Occipital lobe (tissue), 1 donor: ENCODE measurements at regions not wholly inside any gene's neighbourhood (a gene's known extent, or its start where the extent isn't known, plus 50 kb on each side); places are given as distances from the start of the nearest gene placed in this dataset.

ENCODE experiments used
- DNase-seq: peaks from one replicate; lab custom pipeline; 2025; lab: John Stamatoyannopoulos, UW

DNA sequence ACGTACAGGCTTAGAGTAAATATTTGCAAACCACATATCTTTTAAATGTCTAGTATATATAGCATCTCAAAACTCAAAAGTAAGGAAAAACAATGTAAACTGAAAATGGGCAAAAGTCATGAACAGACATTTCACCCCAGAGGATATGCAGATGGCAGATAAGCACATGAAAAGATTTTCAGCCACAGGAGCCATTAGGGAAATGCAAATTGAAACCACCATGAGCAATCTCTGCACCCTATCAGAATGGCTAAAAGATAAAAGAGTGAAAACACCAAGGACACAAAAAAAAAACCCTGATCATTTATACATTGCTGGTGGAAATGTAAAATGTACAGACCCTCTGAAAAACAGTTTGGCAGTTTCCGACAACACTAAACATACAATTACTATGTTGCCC, 292.7 kb downstream of the ZNF516 start:
- no peak for DNase-seq

DNA sequence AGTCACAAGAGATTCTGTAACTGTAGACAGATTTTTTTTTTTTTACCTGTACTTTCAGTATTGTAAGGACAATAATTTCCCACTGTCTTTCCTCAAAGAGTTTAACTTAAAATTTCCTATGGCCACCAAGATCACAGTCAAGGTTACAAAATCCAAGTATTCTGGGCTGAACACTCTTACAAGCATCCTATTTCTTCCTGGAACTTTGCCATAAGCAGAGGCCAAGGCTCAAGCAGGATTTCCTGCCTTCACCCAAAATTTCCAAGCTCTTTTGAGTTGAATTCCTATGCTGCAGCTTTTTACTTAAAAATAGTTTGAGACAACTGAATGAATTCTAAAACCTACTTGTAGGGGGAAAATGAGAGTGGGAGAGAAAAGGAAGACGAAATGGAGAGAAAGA, 299.4 kb downstream of the ZNF516 start:
- DNase-seq: no peak

DNA sequence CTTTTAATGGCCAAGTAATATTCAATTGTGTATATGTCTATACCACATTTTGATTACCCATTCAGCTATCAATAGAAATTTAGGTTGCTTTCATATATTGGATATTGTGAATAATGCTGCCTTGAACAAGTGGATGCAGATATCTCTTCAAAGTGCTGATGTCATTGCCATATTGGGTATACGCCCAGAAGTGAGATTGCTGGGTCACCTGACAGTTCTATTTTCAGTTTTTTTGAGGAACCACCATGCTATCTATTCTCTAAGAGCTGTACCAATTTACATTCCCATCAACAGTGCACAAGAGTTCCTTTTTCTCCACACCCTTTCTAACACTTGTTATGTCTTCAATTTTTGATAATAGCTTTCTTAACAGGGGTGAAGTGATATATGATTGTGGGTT, 306.9 kb downstream of the ZNF516 start:
- no peak for DNase-seq

DNA sequence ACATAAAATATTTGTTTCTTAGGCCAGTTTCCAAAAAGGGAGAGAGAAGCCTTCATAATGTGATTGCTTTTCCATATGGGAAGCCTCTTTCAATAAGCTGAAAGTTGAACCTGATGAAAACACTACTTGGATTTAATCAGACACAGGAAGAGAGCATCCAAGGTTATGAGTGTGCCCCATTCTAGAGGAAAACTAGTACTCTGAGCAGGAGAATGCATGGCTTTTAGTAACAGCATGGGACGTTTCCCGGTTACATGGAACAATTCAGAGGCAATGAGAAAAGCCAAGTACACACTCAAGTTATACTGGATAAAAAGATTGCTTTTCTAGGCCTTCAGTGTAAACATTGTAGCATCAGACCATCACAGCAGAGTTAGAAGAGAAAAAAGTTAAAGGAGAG, 315.8 kb downstream of the ZNF516 start:
- no peak for DNase-seq

DNA sequence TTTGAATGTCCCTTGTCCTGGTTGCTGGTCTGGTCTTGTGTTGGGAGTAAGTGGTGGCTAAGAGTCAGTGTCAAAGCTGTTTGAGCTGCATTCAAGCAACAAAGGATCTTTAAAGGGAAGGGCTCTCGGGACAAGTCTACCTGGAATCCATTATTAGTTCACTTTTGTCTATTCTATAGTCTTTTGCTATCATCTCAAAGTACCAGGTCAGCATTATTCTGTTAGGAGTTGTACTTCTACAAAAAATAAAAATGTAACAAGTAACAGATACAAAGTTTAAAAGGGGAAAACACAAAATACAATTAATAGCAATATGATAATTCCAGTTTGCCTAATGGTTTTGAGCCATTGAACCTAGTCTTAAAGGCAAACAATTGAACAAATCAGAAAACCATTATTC, 317.9 kb downstream of the ZNF516 start:
- DNase-seq: no peak

DNA sequence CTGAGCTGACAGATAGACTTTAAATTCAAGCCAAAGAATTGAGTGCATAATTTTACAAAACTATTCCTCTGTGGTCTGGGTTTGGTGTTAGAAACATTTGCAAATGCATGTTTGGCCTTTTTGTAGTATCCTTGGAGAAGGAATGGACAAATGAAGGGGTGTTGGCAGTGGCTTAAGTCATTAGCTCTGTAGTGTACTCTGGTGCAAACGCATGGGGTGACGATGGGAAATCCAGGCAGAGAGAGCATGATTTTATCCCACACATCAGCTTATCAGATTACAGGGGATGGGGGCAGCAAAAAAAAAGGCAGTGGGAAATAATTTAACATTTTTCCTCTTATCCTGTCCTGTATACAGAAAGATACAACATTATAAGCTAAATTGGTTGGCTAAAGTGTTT, 320.6 kb downstream of the ZNF516 start:
- DNase-seq: no peak

DNA sequence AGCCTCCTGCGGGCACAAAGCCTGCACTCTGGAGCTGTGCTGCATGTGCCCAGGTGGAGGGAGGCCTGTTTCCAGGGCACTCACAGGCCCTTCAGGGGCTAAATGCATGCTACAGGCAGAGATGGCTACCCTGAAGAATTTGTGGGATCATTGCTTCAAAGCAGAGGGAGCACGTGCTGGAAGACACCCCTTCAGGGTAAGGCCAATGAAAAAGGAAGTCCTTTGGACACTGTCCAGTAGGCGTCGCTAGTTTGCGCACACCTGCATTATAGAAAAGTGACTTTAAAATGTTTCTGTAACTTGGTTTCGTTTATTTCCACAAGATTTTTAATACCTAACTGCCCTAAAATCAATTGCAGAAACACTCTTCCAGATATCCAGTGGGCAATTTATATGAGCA, 325.3 kb downstream of the ZNF516 start:
- DNase-seq: no peak

DNA sequence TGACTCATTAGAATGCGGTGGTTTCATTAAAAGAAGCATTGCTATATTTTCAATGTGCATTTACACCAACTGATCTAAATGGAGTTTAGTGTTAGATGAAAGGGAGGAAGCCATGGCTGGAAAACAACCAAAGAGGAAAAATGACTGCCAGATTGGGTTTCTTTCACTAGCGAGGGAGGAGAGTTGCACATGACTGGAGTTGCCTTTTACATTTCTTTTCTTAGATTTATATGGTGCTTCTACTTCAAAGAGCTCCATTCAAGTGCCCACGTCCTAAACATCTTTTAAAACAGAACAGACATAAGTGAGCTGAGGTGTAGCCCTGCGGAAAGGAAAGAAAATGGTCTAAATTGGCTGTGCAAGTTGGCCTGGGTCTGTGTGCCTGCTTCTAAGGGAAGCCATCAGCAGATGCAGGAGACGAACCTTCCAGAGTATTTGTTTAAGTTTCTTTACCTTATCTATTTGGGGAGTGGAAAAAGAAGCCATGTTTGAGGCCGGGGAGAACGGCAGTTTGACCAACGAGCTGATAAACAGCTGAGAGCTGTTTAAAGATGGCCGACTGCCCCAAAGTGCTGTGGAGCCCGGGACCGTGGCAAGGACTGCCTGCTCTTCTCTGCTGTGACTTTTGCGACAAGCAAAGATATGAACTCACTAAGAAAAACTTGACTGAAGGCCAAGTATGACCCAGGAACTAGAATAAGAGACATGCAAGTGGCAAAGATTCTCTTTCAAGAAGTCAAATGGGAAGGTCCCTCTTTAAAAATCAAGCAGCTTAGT, 327.0 kb downstream of the ZNF516 start:
- no peak for DNase-seq

DNA sequence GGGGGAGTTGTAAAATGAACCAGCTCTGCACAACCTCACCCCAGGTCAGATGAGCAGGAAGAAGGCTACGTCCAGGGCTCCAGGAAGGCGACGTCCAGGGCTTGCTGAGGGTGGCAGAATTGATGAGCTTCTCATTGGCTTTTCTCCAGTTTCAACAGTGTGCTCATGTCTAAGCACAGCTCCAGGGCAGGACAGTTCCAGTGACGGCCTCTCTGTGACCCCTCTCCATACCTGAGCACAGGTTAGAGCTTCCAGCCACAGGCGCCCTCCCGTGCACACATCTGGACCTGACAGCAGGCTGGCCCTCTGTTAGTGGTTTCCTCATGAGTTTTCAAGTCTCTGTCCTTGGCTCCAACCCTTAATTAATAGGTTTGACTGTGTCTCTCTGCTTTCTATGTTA, 327.6 kb downstream of the ZNF516 start:
- no peak for DNase-seq

DNA sequence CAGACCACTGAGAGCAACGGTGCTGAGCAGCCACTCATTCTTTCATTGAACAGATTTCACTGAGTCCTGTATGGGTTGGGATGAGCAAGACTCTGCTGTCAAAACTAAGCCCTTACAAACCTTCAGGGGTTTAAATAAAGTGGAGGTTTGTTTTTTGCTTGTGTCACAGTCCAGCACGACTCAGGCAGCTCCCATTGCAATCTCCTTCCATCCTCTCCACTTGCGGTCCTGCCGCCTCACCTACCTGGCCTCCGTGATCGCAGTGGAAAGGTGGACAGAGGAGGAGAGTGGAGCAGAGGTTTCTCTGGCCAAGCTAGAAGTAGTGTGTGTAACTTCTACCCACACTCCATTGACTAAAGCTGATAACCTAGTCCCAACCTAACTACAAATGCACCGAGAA, 332.2 kb downstream of the ZNF516 start:
- DNase-seq: no peak

DNA sequence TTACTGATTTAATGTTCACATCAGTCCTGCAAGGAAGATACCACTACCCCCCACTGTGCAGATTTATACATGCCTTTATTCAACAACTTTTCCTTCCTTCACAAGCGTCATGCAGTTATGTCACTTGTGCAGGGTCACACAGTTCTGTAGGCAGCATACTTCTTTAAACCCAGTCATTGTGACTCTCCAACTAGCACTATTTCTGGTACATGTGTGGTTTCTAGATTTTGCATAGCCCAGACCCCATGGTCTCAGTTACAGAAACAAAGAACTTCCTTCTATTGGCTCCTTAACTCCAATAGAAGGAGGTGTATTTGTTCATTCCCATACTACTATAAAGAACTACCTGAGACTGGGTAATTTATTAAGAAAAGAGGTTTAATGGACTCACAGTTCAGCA, 333.1 kb downstream of the ZNF516 start:
- DNase-seq: no peak

DNA sequence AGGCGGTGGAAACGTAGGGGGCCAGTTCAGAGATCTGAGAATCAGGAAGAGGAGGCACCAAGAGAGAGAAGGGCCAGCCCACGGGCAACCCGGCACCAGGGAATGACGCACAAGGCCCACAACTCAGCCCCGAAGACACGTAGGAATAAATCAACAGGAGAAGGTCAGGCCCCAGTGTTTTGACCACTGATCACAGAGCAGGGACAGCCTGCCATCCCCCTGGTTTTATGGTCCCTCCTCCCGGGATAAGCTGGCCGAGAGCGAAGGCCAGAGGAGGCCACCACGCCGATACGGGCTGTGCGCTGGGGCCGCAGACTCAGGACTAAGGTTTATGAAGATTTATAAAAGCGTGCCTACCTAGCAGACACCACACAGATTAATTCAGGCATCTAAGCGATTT, 341.4 kb downstream of the ZNF516 start:
- DNase-seq: no peak

DNA sequence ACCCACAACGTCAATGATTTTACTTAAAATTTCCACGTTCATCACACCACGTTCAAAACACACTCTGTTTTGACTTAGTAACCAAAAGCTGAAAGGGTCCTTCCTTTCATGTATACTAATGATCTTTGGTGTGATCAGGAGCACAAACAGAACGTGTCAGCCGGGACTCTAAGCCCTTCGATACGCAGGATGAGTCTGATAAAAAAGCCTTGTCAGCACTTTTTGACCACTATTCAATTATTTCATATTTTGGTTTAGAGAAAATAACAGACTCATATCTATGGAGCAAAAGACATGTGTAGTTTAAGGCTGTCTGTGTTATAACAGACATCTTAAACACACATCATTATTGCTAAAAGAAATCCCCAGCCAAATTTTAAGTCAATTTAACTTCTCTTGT, 345.3 kb downstream of the ZNF516 start:
- DNase-seq: no peak

DNA sequence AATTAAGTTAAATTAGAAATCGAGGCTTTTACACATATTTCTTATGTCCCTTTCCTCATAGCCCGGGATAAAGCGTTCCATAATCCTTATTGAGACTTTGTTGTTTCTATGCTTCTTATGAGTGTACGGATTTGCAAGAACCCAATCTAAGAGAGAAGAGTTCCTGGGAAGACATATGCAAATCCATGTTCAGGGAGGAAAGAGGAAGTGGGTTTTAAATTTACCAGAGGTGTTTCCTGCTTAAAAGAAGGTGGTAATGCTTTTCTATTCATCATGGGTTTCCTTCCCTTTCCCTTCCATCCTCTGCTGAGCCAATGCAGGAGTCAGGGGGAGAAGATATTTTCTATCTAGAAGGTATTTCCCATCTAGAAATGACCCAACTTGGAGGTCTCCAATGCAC, 345.8 kb downstream of the ZNF516 start:
- no peak for DNase-seq

DNA sequence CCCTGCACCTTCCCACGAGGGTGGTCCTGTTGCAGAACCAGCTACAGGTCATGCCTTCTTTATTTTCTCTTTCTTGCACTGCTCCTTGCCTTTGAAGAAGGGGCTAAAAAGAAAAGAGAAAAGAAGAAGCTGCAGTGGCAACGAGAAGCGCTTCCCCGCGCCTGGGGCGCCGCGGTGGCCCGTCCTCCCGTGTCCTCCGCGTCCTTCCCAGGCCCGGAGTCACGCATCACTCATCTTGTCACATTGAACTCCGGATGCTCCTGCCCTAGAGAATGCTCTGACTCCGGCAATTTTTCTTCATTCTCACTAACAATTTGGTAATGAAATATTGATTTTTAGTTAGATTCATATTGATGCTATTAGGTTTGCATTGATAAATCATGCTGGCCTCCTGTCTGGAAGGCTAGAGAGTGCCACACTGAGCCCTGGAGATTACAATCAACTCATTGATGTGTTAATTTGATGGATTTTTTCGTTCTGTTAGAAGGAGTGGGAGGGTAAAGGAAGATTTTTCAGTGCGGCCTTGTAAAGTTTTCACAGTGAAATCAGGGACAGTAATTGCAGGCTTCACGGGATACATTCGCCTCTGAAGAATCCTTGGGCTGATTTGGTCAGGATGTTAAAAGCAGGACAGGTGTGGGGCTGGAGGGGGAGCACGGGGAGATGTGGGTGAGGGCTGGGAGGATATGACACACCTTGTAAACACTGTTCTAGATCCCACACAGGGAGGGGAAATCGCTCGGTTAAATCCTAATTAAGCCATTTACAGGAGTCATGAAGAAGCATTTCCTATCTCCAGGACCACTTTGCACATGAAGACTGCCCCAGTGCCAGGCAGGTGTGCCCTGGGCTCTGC, 349.3 kb downstream of the ZNF516 start:
- no peak for DNase-seq

DNA sequence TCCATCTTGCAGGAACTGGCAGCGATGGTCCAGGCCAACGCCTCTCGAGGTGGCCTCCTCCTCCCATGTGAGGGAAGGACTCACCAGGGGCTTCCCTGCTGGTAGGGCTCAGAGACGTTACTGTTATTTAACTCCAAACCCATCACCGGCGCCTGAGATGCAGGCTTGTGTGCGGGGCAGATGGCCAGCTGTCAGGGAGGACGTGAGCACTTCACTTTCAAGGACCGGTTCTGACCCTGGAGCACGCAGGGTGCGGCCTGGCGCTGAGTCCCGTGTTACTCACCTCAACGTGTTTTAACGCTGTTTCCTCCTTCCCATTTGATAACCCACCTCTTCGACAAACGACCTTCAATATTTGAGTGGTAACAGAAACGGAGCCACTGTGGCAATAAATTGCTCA, 350.2 kb downstream of the ZNF516 start:
- DNase-seq: no peak

DNA sequence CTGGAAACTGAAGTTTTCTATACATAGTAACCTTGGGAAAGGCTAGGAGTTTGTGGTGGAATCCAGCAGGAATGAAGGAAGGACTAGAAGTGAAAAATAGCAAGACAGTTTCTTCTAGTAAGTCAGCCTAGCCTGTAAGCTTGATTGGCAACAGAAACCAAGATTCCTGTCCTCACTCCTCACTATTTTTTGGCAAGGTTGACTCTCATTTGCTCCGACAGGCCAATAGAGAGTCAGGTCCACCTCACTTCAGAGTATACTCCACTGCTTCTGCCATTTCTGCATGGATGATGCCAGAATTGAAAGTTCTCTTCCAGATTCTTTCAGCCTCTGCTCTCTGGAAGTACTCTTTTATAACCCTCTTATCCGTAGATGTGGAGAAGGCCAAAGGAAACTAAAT, 352.4 kb downstream of the ZNF516 start:
- no peak for DNase-seq

DNA sequence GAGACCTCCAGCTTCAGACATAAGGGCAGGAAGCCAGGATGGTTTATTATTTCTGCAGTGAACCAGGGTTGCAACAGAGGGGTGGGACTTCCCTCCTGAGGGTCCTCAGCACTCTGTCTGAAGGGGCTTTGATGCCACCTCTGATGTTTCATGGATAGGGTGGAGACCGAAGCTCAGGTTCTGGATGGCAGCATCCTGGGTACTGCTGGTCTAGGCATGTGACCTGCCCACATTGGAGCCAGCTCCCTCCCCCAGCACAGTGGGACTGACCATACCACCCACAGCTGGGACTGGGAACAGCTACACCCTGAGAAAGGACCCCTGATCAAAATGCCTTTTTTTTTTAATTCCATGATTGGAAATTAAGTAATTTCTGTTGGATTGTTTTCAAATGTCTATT, 355.2 kb downstream of the ZNF516 start:
- DNase-seq: no peak

DNA sequence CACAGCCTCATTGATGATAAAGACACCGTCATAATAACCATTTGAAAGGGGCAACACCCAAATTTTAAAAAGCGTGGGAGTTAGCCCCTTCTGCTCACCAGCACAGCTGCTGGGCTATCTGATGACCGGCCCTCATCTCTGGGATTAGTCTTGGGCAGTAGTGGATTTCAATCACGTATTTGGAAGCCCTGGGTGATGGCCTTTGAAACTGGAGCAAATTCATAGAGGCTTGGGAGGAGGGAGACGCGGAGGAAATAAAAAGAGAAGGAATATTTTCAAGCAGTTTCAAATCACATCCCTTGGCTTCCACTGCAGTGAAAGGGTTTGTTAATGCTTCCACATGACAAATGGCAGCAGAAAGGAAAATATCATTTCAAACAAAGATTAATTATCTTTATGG, 357.8 kb downstream of the ZNF516 start:
- no peak for DNase-seq

DNA sequence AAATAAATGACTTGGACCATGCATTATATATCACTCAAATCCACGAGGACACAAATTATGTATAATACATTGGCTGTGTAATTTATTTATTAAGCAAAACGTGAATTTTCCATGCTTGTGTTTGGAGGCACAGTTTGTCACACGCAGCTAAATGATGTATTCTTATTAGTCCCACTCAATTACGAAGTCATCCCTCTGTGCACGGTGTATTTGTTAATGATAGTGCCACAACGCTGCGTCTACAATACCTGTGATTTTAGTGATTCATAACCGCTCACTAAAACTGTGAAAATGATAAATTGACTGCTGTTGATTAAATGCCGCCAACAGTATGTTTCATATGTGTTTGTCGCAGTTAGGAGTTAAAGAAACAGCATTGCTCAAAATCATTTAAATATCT, 358.3 kb downstream of the ZNF516 start:
- DNase-seq: no peak

DNA sequence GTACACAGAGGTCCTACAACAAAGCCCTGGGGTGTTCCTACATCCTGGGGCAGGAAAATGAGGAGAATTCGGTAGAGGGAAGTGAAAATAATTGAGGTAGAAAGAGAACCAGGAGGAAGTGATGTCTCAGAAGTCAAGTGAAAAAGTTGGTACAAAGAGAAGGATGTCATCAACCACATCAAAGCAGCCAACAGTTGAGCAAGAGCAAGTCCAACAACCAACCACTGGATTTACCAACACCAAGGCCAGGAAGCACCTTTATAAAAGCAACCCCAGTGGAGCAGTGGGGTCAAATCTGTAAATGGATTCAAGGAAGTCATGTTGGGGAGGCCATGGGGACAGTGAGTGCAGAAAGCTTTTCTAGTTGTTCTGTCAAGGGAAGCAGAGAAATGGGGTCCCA, 360.4 kb downstream of the ZNF516 start:
- DNase-seq: no peak

DNA sequence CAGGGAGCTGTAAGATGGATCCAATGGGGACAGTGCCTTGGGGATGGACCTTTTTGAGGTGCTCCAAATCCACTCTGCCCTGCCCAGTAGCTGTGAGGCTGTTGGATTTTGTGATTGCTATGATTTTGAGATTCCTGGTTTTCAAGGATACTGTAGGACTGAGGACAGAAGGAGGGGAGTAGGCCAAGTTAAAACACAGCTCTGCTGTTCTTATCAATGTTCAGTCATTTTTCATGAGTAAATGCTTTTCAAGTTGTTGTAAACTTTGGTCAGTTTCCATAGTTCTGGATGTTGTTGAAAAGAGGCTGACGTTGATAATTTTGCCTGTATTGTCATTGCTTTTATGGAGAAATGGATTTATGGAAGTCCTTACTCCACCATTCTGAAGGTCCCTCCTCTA, 361.2 kb downstream of the ZNF516 start:
- DNase-seq: no peak

DNA sequence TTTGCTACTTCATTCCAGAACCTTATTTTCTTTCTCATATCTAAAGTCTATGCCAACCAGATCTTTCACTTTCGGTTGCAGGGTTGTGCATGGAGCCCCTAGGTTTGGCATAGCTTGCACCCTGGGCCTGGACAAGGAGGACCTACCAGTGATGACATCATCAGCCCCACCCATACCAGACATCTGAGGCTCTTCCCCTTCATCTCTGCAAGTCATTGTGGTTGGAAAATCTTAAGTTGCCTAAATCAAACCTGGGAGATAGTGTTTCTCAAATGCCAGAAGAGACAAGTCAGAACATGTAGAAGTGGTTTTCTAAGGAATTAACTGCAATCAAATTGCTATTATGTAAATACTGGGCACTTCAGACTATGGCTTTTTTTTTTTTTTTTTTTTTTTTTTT, 363.3 kb downstream of the ZNF516 start:
- DNase-seq: no peak
